ENCODE measurements at regions not wholly inside any gene's neighbourhood (a gene's known extent, or its start where the extent isn't known, plus 50 kb on each side); places are given as distances from the start of the nearest gene placed in this dataset.

DNA sequence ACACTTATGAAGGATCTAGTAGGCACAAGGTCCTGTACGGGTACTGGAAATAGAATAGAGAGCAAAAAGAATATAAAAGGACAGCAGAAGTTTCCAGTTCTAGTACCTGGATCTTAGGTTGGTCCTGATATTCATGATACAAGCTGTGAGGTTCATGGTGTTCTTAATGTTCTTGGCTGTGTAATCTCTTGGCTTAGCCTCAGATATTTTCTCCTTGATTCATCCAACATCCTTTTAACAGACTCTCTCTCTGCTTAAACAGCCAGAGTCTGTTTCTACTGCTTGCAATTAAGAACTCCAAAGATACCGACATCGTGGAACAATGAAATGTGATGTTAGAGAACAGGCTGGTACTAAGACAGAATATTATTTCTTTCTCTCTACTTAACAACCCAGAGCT is 49.9 kb downstream of the CNTN3 start:
- DNase-seq (ENCODE audit: low read depth), result no peak
- no peak overlapping the region for H3K4me3 ChIP-seq (ENCODE audit: low read length)
- TF ChIP-seq, protein P1, sequence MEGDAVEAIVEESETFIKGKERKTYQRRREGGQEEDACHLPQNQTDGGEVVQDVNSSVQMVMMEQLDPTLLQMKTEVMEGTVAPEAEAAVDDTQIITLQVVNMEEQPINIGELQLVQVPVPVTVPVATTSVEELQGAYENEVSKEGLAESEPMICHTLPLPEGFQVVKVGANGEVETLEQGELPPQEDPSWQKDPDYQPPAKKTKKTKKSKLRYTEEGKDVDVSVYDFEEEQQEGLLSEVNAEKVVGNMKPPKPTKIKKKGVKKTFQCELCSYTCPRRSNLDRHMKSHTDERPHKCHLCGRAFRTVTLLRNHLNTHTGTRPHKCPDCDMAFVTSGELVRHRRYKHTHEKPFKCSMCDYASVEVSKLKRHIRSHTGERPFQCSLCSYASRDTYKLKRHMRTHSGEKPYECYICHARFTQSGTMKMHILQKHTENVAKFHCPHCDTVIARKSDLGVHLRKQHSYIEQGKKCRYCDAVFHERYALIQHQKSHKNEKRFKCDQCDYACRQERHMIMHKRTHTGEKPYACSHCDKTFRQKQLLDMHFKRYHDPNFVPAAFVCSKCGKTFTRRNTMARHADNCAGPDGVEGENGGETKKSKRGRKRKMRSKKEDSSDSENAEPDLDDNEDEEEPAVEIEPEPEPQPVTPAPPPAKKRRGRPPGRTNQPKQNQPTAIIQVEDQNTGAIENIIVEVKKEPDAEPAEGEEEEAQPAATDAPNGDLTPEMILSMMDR (conservative IDR thresholded peaks at IDR 0.05; ENCODE audit: low read depth, low read length), result no peak

DNA sequence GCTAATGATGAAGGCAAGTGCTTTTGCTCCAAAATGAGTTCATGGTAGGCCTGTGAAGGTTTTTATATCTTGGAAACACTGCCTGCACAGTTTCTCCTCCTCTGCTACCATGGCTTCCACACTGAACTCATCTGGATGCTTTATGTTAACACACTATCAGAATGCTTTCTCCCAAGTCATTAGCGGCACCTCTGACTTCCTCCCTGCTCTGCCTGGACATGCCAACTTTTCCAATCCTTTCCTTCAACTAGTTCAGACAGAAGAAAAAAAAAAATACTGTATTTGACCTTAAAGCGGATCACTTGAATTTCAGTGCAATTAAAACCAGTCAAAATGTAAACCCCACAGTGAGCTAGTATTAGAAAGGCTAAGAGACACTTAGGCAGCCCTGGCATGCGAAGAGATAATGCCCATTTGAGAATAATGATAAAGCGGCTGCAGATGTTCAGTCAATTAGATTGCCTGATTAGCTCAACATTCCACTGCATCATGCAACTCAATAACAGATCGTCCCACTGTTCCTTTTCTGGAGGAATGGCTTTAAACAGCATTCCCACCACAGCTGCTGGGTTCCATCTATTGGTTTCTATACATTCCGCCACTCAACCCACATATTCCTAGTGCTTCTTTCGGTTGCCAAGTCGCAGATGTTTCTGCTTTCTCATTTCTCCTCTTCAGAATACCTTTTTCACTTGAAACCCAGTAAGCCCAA is 51.7 kb downstream of the CNTN3 start:
- DNase-seq (ENCODE audit: low read depth), result no peak
- TF ChIP-seq, protein P1 (conservative IDR thresholded peaks at IDR 0.05; ENCODE audit: low read depth, low read length), result no peak
- no peak overlapping the region for H3K4me3 ChIP-seq (ENCODE audit: low read length)

DNA sequence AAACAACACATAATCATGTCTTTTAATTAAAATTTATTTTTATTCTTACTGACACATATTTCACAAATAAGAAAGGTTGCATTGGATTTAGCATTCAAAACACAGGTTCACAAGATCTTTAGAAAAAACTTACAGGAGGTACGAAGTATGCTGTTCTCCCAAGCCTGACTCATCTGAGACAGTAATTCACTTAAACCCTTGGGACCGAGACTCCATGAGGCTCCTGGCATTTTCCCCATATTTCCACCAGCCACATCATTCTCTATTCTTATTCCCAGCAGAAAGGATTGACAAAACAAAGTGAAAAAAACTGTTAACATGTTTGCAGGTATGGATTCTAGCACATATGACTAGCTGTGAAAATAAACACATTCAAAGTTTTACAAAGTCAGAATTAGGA is 52.6 kb downstream of the CNTN3 start:
- DNase-seq (ENCODE audit: low read depth), result no peak
- TF ChIP-seq, protein P1 (conservative IDR thresholded peaks at IDR 0.05; ENCODE audit: low read depth, low read length), result no peak
- H3K4me3 ChIP-seq (ENCODE audit: low read length), result no peak overlapping the region

DNA sequence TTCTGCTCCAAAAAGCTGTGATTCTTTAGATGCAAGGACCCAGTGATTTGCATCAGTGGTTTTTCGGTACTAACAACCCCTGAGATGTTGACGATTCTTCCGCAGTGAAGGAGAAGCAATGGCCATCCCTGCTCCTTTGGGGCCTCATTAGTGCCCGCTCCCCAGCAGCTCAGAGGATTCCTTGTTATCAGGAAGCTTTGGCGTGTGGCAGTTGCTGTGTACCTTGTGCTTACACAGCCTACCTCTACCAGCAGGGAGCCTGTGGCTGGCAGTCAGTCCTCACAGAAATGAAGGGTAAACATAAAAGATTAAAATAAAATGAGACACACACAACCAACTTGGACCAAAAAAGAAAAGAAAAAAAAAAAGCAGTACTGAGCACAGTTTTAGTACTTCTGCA is 55.2 kb downstream of the CNTN3 start:
- TF ChIP-seq, protein P1 (conservative IDR thresholded peaks at IDR 0.05; ENCODE audit: low read depth, low read length), result no peak
- H3K4me3 ChIP-seq (ENCODE audit: low read length), result no peak overlapping the region
- no peak for DNase-seq (ENCODE audit: low read depth)

DNA sequence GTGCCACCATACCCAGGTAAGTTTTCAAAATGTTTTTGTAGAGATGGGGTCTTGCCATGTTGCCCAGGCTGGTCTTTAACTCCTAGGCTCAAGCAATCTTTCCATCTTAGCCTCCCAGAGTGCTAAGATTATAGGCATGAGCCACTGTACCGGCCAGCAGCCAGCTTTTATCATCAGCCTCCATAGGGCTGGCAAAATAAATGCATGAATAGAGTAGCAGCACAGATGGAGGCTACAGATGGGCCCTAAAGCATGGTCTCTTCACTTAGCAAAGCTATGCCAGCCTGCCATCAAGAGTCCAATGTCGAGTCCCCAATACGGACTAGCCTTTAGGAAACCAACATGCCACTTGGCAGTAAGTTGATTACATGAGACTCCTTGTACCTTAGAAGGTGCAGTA is 63.8 kb downstream of the CNTN3 start:
- TF ChIP-seq, protein P1 (conservative IDR thresholded peaks at IDR 0.05; ENCODE audit: low read depth, low read length), result no peak
- no peak for DNase-seq (ENCODE audit: low read depth)
- no peak overlapping the region for H3K4me3 ChIP-seq (ENCODE audit: low read length)

DNA sequence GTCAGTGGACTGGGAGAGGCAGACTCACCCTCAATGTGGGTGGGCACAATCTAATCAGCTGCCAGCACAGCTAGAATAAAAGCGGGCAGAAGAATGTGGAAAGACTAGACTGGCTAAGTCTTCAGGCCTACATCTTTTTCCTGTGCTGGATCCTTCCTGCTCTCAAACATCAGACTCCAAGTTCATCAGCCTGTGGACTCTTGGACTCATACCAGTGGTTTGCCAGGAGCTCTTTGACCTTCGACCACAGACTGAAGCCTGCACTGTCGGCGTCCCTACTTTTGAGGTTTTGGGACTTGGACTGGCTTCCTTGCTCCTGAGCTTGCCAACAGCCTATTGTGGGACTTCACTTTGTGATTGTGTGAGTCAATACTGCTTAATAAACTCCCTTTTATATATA is 68.0 kb downstream of the CNTN3 start:
- TF ChIP-seq, protein P1 (conservative IDR thresholded peaks at IDR 0.05; ENCODE audit: low read depth, low read length), result no peak
- DNase-seq (ENCODE audit: low read depth), result no peak
- no peak overlapping the region for H3K4me3 ChIP-seq (ENCODE audit: low read length)

DNA sequence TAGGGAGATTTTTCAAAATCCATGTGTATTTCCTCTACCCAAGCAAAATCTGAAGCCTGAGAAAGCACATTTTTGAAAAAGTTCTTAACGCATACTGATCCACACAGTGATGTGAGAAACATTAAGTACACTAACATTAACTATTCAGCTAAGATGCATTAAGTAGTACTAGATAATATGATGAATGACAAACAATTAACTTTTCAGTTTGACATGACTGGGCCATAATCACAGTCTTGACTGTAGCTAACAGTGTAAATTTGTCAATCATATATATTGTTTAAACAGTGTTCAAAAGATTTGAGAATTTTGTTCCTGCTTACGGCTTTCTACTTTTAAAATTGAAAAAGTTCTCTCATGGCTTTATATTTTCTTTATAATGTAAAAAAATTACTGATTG is 72.0 kb downstream of the CNTN3 start:
- TF ChIP-seq, protein P1 (conservative IDR thresholded peaks at IDR 0.05; ENCODE audit: low read depth, low read length), result no peak
- H3K4me3 ChIP-seq (ENCODE audit: low read length), result no peak overlapping the region
- no peak for DNase-seq (ENCODE audit: low read depth)
